ENCODE measurements at regions not wholly inside any gene's neighbourhood (a gene's known extent, or its start where the extent isn't known, plus 50 kb on each side); places are given as distances from the start of the nearest gene placed in this dataset.

DNA sequence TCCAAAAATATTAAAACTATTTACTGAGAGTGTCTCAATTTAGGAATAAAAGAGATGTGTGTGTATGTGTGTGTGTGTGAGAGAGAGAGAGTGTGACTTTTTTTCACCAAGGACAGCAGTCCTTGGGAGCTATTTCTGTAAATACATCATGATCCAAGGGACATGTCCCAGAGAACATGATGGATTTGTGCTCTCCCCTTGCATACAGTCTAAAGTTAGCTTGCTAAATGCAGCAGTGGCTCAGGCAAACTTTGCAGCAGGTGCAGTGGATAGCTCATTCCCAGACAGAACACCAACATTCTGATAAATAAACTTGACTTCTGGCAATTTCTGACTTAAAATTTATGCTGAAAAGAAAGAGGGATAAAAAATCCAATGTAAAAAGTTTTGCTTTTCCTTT is 55.4 kb upstream of the SGCD start:
- no peak for DNase-seq (ENCODE audit: low spot score)

GRCh38 chr5:156272139-156272538 is 54.8 kb upstream of the SGCD start:
- DNase-seq (ENCODE audit: low spot score) = no peak

GRCh38 chr5:156273325-156273724 is 53.6 kb upstream of the SGCD start:
- DNase-seq (ENCODE audit: low spot score) = no peak

DNA sequence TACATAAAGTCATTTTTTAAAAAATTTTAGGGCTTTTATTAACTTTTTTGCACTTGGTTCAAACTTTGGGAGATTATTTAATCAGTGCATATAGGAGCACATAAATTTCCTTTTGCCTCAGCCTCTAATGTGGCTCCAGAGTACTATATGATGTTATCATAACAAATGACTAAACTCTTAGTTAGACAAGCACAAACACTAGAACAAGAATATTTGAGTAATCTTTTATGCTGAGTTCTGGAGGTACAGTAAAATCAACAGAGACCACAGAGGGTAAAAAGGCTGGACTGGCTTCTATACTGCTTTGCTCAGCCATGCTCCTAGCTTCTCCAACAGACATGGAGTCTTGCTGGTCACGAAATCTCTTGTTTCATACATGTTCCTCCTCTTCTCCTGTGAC is 52.5 kb upstream of the SGCD start:
- no peak for DNase-seq (ENCODE audit: low spot score)

All from iPS-NIHi11 (cell line).